HEK293 (cell line): ENCODE measurements at regions not wholly inside any gene's neighbourhood (a gene's known extent, or its start where the extent isn't known, plus 50 kb on each side); places are given as distances from the start of the nearest gene placed in this dataset.

Experiments
- CTCF ChIA-PET: fragments of 350-600 bp; formaldehyde crosslinking; extraction: SDS; loops from one replicate; lab custom pipeline; 2021; ENCODE audit warnings: antibody characterized with exemption; lab: Yijun Ruan, JAX
- POLR2A ChIA-PET: fragments of 300-600 bp; formaldehyde crosslinking; extraction: SDS; loops from one replicate; lab custom pipeline; 2020; ENCODE audit warnings: antibody characterized with exemption, inconsistent platforms; lab: Yijun Ruan, JAX
- H3K27ac ChIP-seq: fragments of 200-500 bp; sonication (Bioruptor generic); 2 replicates; pipeline ENCODE4 v1.5.1; 2014; ENCODE audit warnings: low read depth, low read length, control low read depth, inconsistent platforms; ENCODE audit errors: extremely low read depth
- H3K36me3 ChIP-seq, 2 experiments: fragments of 200-500 bp in 1 of 2; sonication (Bioruptor generic) in 1 of 2; 1 replicate in 1 of 2; 2 replicates in 1 of 2; pipeline ENCODE4 v1.5.1; 2014 to 2017; ENCODE audit warnings: inconsistent platforms in 2 of 2, low read length in 2 of 2; ENCODE audit not compliant: control insufficient read depth in 2 of 2, insufficient read depth in 1 of 2
- H3K4me1 ChIP-seq: fragments of 200-500 bp; sonication (Bioruptor generic); 2 replicates; pipeline ENCODE4 v1.5.1; 2014; ENCODE audit warnings: mild to moderate bottlenecking, low read length, inconsistent platforms; ENCODE audit not compliant: control insufficient read depth, insufficient read depth
- H3K4me3 ChIP-seq: 2 replicates; pipeline ENCODE4 v1.5.1; 2011; ENCODE audit warnings: low read depth, mild to moderate bottlenecking, control low read depth, low read length, moderate library complexity
- H3K9me3 ChIP-seq: fragments of 200-500 bp; sonication (Bioruptor generic); 2 replicates; pipeline ENCODE4 v1.5.1; 2014; ENCODE audit warnings: low read depth, low read length, inconsistent platforms; ENCODE audit not compliant: control insufficient read depth, insufficient read depth
- AEBP2 ChIP-seq: fragments of 450-650 bp; formaldehyde crosslinking; IDR thresholded peaks from 2 replicates; pipeline ENCODE4 v1.5.1; 2016; ENCODE audit warnings: missing biosample characterization, missing genetic modification characterization, borderline replicate concordance
- ATF2 ChIP-seq: fragments of 450-650 bp; formaldehyde crosslinking; IDR thresholded peaks from 2 replicates; pipeline ENCODE4 v1.5.1; 2016; ENCODE audit warnings: missing biosample characterization, missing genetic modification characterization, low read depth
- INSM2 ChIP-seq: fragments of 450-650 bp; formaldehyde crosslinking; IDR thresholded peaks from 2 replicates; pipeline ENCODE4 v1.5.1; 2016; ENCODE audit warnings: missing biosample characterization, missing genetic modification characterization
- OVOL3 ChIP-seq: fragments of 450-650 bp; formaldehyde crosslinking; IDR thresholded peaks from 2 replicates; pipeline ENCODE4 v1.5.1; 2016; ENCODE audit warnings: missing biosample characterization, missing genetic modification characterization
- PBX3 ChIP-seq: sonication (generic); formaldehyde crosslinking; IDR thresholded peaks from 2 replicates; pipeline ENCODE4 v1.8.1; 2022; ENCODE audit warnings: mild to moderate bottlenecking, moderate library complexity, missing genetic modification reagents
- PRDM4 ChIP-seq: fragments of 450-650 bp; formaldehyde crosslinking; IDR thresholded peaks from 2 replicates; pipeline ENCODE4 v1.5.1; 2017; ENCODE audit warnings: missing biosample characterization, missing genetic modification characterization
- RBAK ChIP-seq: fragments of 450-650 bp; formaldehyde crosslinking; IDR thresholded peaks from 2 replicates; pipeline ENCODE4 v1.5.1; 2016; ENCODE audit warnings: missing biosample characterization, missing genetic modification characterization
- SALL2 ChIP-seq: fragments of 450-650 bp; formaldehyde crosslinking; IDR thresholded peaks from 2 replicates; pipeline ENCODE4 v1.5.0; 2017; ENCODE audit warnings: missing biosample characterization, mild to moderate bottlenecking, missing genetic modification characterization, borderline replicate concordance
- ZBTB44 ChIP-seq: fragments of 450-650 bp; IDR thresholded peaks from 2 replicates; pipeline ENCODE4 v1.5.1; 2018; ENCODE audit warnings: missing biosample characterization, mild to moderate bottlenecking, missing genetic modification characterization
- ZNF266 ChIP-seq: fragments of 450-650 bp; formaldehyde crosslinking; IDR thresholded peaks from 2 replicates; pipeline ENCODE4 v1.5.1; 2016; ENCODE audit warnings: missing biosample characterization, missing genetic modification characterization, low read depth
- ZNF311 ChIP-seq: fragments of 450-650 bp; formaldehyde crosslinking; IDR thresholded peaks from 2 replicates; pipeline ENCODE4 v1.5.1; 2017; ENCODE audit warnings: missing biosample characterization, missing genetic modification characterization, borderline replicate concordance
- ZNF426 ChIP-seq: fragments of 450-650 bp; formaldehyde crosslinking; IDR thresholded peaks from 2 replicates; pipeline ENCODE4 v1.5.1; 2017; ENCODE audit warnings: missing biosample characterization, missing genetic modification characterization, mild to moderate bottlenecking, inconsistent platforms, moderate library complexity
- ZNF530 ChIP-seq: fragments of 450-650 bp; formaldehyde crosslinking; IDR thresholded peaks from 2 replicates; pipeline ENCODE4 v1.5.1; 2016; ENCODE audit warnings: low read depth, missing biosample characterization, missing genetic modification characterization
- ZNF624 ChIP-seq: fragments of 450-650 bp; formaldehyde crosslinking; IDR thresholded peaks from 2 replicates; pipeline ENCODE4 v1.5.1; 2017; ENCODE audit warnings: missing biosample characterization, missing genetic modification characterization
- ZNF626 ChIP-seq: fragments of 450-650 bp; sonication (Bioruptor Pico); formaldehyde crosslinking; IDR thresholded peaks from 2 replicates; pipeline ENCODE4 v1.5.1; 2018; ENCODE audit warnings: missing biosample characterization, missing genetic modification characterization, inconsistent platforms
- ZNF777 ChIP-seq: fragments of 450-650 bp; formaldehyde crosslinking; IDR thresholded peaks from 2 replicates; pipeline ENCODE4 v1.5.1; 2017; ENCODE audit warnings: missing biosample characterization, missing genetic modification characterization, borderline replicate concordance
- ZNF792 ChIP-seq: fragments of 450-650 bp; formaldehyde crosslinking; IDR thresholded peaks from 2 replicates; pipeline ENCODE4 v1.5.1; 2016; ENCODE audit warnings: missing biosample characterization, missing genetic modification characterization
- ZNF843 ChIP-seq: fragments of 450-650 bp; formaldehyde crosslinking; IDR thresholded peaks from 2 replicates; pipeline ENCODE4 v1.5.1; 2016; ENCODE audit warnings: missing biosample characterization, missing genetic modification characterization

GRCh38 chr5:51621156-51621555 lies 237.9 kb downstream of the ISL1 start (continued):
- TF ChIP-seq PRDM4 (tag by site-specific recombination) (no peak), ZNF624 (no peak), ATF2 (tag by site-specific recombination) (no peak), RBAK (no peak), ZNF626 (tag by site-specific recombination) (no peak), ZNF311 (tag by site-specific recombination) (no peak), ZNF266 (tag by site-specific recombination) (no peak)
- TF ChIP-seq, all 188 proteins: peak for 0

GRCh38 chr5:51622161-51622790 lies 239.0 kb downstream of the ISL1 start:
- H3K4me1 ChIP-seq = peaks cover 5% of the 10 kb centered on the region; the same call in 1 of the 2 replicates
- no peak overlapping the region for H3K27ac ChIP-seq
- H3K4me3 ChIP-seq = no peak overlapping the region
- POLR2A ChIA-PET = no interaction called here
- TF ChIP-seq SALL2 (tag by site-specific recombination) (no peak), AEBP2 (tag by site-specific recombination) (no peak), ZNF426 (tag by site-specific recombination) (no peak), ZNF624 (no peak), ZNF792 (no peak)
- no peaks in the 10 kb centered on the region for H3K36me3 ChIP-seq
- no peaks in the 10 kb centered on the region for H3K9me3 ChIP-seq
- CTCF ChIA-PET = no interaction called here

GRCh38 chr5:51625224-51625968 lies 242.1 kb downstream of the ISL1 start:
- ChIA-PET POLR2A (interaction anchor here (0.5 kb wide), 1 partner anchor 244 kb away, joined by 3 read pairs; no protein-coding TSS in a partner anchor), CTCF (no interaction called here)
- no peak for TF ChIP-seq ZNF530 (tag by site-specific recombination)
- Histone ChIP-seq H3K4me1 (peaks cover 5% of the 10 kb centered on the region; the same call in 1 of the 2 replicates), H3K9me3 (no peaks in the 10 kb centered on the region), H3K27ac (no peak overlapping the region), H3K36me3 (no peaks in the 10 kb centered on the region), H3K4me3 (no peak overlapping the region)

GRCh38 chr5:51632027-51632426 lies 248.8 kb downstream of the ISL1 start:
- no peaks in the 10 kb centered on the region for H3K36me3 ChIP-seq
- H3K9me3 ChIP-seq = no peaks in the 10 kb centered on the region
- CTCF ChIA-PET = interaction anchor here (0.7 kb wide), 1 partner anchor 640 kb away, joined by 4 read pairs; no protein-coding TSS in a partner anchor
- POLR2A ChIA-PET = no interaction called here
- H3K27ac ChIP-seq = no peak overlapping the region
- H3K4me1 ChIP-seq = no peaks in the 10 kb centered on the region
- H3K4me3 ChIP-seq = no peak overlapping the region
- TF ChIP-seq ZNF777 (tag by site-specific recombination) = no peak
- TF ChIP-seq PBX3 (CRISPR knock-in tag) = no peak
- TF ChIP-seq ZNF843 (tag by site-specific recombination) = no peak
- TF ChIP-seq OVOL3 (tag by site-specific recombination) = no peak
- TF ChIP-seq ZBTB44 = no peak
- no peak for TF ChIP-seq INSM2 (tag by site-specific recombination)
